ENCODE measurements at regions not wholly inside any gene's neighbourhood (a gene's known extent, or its start where the extent isn't known, plus 50 kb on each side); places are given as distances from the start of the nearest gene placed in this dataset.

GRCh38 chr16:80142281-80142680 lies 398.5 kb upstream of the DYNLRB2 start:
- DNase-seq (ENCODE audit: low read depth, low spot score), result no peak
- no peak overlapping the region for H3K4me3 ChIP-seq (ENCODE audit: low read depth, low read length)
- no peak for TF ChIP-seq CTCF (IDR thresholded peaks at IDR 0.05; ENCODE audit: insufficient read depth, low read length, missing control alignments)
- ChIA-PET POLR2A (no interaction called here), CTCF (no interaction called here)

DNA sequence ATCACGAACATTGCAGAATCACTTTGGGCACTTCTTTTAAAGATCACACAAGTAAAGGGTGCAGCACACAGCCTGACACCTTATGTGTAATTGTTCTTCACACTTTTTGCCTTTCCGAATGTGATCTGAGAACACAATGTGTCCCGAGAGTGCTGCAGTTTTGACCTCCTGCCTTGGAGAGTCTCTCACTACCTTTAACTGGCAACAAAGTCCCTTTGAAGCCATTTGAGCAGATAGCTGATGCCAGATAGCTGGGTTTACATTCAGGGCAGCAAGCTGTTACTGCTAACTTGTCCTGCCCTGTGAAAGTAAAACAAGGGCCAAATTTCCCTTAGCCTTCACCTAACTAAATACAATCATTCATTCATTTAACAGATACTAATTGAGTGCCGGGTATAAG lies 411.0 kb upstream of the DYNLRB2 start:
- ChIA-PET CTCF (no interaction called here), POLR2A (no interaction called here)
- no peak for TF ChIP-seq CTCF (IDR thresholded peaks at IDR 0.05; ENCODE audit: insufficient read depth, low read length, missing control alignments)
- no peak for DNase-seq (ENCODE audit: low read depth, low spot score)
- H3K4me3 ChIP-seq (ENCODE audit: low read depth, low read length), result no peak overlapping the region

GRCh38 chr16:80125677-80126076 lies 415.1 kb upstream of the DYNLRB2 start:
- H3K4me3 ChIP-seq (ENCODE audit: low read depth, low read length), result no peak overlapping the region
- ChIA-PET POLR2A (no interaction called here), CTCF (no interaction called here)
- DNase-seq (ENCODE audit: low read depth, low spot score), result no peak
- TF ChIP-seq CTCF (IDR thresholded peaks at IDR 0.05; ENCODE audit: insufficient read depth, low read length, missing control alignments), result no peak

DNA sequence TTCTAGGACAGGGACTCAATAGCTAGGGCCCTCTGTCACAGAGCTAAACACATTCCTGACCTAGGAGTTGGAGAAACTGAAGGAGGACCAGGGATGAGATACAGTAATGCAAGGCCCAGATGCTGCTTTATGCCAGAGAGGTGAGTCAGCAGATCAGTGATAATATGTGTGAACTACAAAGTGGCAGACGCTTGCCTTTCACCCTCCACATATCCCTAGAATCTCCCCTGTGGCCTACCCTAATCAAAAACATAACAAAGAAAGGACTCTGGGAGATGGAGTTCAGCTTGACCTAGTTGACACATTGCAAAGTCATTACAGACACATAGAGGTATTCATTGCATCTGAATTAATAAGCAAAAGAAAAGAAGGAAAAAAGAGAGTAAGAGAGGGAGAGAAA lies 417.6 kb upstream of the DYNLRB2 start:
- ChIA-PET CTCF (no interaction called here), POLR2A (no interaction called here)
- no peak overlapping the region for H3K4me3 ChIP-seq (ENCODE audit: low read depth, low read length)
- TF ChIP-seq CTCF (IDR thresholded peaks at IDR 0.05; ENCODE audit: insufficient read depth, low read length, missing control alignments), result no peak
- no peak for DNase-seq (ENCODE audit: low read depth, low spot score)

- POLR2A ChIA-PET, result no interaction called here
- CTCF ChIA-PET, result no interaction called here
- DNase-seq (ENCODE audit: low read depth, low spot score), result no peak
- TF ChIP-seq CTCF (IDR thresholded peaks at IDR 0.05; ENCODE audit: insufficient read depth, low read length, missing control alignments), result no peak
- no peak overlapping the region for H3K4me3 ChIP-seq (ENCODE audit: low read depth, low read length)
Measured at GRCh38 chr16:80122115-80122514, 418.7 kb upstream of the DYNLRB2 start.

- ChIA-PET POLR2A (no interaction called here), CTCF (no interaction called here)
- no peak for TF ChIP-seq CTCF (IDR thresholded peaks at IDR 0.05; ENCODE audit: insufficient read depth, low read length, missing control alignments)
- H3K4me3 ChIP-seq (ENCODE audit: low read depth, low read length), result no peak overlapping the region
- no peak for DNase-seq (ENCODE audit: low read depth, low spot score)
Measured at GRCh38 chr16:80121522-80121909, 419.3 kb upstream of the DYNLRB2 start.

Data from AG04449 (cell line).